ENCODE measurements at regions not wholly inside any gene's neighbourhood (a gene's known extent, or its start where the extent isn't known, plus 50 kb on each side); places are given as distances from the start of the nearest gene placed in this dataset.
"Not testable (repeated sequence)": the region's sequence is repeated elsewhere in the genome, so short reads cannot be mapped to it uniquely, and the experiment has no call there.

DNA sequence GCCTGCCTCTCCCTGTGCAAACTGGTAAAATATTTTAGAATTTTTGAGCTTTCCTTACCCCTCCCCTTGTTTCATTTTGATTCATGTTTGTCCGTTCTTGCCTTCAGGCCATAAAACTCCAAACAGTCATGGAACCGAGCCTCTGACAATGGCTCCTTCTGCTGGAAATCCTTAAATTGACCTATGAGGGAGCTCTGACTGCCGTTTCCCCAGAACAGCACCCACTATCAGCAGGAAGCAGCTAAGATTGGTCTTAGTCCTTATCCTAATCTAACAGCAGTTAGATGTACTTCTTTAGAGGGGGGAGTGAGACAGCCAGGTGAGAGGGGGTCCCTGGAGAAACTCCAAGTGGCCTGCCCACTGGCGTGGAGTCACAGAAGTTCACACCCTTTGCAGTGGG, 106.7 kb downstream of the FAM174A start:
- DNase-seq: no peak

DNA sequence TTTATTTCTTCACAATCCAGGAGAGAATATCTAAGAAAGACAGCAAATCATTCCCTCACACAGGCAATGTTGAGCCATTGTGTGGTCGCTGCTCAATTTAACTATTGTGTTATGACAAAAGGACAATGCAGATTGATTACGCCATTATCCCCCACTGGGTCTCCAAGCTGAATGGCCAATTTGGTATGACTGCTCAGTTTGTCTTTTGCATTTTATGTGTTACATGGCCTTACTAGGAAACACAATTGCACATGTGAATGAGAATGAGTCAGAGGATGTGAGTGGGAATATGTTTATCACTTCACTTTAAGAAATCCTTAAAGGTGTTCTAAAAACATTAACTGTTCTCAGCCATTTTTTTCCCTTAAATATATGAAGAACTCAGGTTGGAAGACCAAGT, 108.3 kb downstream of the FAM174A start:
- no peak for DNase-seq

DNA sequence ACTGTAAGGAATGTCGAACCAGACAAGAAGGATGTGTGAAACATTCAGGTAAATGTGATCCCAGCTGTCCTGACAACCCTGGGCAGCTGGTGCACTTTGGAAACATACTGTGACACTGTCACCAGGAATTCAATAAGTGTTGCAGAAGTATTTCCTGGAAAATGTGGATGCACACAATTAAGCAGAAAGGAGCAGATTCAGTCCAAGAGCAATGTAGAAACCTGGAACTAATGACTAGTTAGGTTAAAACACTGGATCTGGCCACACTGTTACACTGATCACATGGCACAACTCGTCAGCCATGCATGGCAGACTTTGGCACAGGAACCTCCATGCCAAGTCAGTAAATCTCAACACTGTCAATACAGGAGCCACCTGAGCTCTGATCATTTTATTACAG, 109.0 kb downstream of the FAM174A start:
- DNase-seq: no peak

DNA sequence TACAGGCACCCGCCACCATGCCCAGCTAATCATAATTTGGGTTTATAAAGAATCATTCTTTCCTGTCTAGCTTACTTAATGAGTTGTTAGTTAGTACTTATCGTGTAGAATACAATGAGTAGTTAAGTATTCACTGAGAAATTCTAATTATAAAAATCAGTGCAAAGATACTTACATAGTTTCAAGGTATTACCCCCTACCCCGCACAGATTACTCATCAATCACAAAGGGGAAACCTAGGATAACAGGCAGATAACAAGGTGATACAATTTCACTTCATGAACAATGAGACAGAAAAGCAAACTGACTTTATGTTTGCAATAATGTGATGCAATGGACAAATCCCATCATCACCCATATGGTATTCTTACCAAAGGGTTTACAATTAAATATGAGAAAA, 109.6 kb downstream of the FAM174A start:
- DNase-seq: no peak

DNA sequence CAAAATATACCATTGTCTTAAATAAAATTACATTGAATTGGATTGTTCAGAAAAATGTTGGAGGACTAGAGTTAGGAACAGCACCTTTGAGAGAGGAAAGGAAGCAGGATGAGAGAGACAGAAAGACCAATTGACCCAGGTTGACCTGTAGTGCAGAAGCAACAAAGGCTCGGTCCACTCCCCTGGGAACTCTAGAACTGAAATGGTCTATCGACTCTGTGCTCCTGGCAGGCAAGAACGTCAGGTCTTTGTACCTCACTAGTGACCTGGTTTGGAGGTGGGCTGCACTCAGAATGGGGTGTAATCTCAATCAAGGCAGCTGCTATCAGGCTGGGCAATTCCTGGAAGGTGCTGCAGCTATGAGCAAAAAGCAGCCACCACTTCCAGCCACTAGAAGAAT, 110.8 kb downstream of the FAM174A start:
- no peak for DNase-seq

DNA sequence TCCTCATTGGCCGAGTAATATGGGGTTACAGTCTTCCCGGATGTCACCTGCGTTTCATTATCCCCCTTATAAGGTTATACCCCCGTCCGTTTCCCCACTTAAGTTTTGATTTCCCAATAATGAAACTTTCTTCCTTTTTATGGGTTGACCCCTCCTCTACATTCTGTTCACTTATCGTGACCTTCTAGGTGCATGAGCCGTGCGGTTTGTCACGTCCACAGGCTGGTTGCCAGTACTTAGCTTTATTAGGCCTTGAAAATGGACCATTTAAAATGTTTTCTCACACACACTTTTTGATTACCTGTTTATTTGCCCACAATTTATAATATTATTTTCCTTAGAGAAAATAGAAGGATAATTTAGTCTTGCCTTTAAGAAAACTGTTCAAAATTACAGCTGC, 111.5 kb downstream of the FAM174A start:
- DNase-seq: no peak

DNA sequence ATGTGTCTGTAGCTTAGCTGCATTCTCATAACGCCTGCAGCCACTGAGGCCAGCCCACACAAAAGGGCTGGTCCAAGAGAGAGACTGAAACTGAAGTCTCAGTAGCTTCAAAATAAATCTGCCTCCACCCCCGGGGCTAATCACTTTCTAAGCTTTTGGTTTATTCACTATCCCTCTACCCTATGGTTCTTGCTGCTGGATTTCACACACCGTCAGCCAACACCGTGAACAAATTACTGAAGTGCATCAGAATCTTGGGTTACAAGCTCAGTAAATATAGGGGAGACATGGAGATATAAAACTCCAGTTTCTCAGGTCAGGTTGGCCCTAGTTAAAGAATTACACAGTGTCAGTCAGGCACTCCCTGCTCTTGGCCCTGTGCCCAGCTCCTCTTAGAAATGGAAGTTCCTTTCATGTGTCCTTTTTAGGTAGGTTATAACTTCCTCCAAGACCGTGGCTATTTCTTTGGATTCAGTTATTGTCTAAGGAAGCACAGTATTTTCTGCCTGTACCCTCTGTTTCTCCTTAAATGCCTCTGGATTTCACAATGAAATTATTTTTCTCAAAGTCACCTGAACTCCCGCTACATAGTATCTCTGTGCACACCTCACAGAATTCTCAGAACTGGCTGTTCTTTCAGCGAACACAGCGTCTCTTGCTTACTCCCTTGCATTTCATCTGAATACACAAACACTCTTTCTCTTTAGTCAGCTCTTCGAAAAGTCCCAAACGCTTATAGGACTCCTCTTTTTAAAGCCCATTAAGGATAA, 112.5 kb downstream of the FAM174A start:
- DNase-seq: peak; percentile 68

DNA sequence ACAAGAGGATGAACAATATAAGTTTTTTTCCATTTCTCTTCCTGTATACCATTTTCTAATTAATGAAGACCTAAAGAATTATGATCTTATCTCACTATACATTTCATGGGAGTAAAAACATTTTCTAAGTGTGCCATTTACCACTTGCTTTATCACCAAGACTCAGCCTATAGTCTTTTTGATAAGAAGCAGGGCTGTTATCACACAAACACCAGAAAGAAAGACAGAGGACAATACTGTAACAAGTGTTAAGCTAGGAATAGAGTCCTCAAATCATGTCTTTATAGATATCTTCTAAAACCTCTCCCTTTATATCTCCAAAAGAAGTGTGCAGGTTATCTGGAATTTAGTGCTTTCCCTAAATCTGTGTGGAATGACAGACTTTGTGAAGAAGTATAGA, 119.7 kb downstream of the FAM174A start:
- DNase-seq: peak; percentile 18

DNA sequence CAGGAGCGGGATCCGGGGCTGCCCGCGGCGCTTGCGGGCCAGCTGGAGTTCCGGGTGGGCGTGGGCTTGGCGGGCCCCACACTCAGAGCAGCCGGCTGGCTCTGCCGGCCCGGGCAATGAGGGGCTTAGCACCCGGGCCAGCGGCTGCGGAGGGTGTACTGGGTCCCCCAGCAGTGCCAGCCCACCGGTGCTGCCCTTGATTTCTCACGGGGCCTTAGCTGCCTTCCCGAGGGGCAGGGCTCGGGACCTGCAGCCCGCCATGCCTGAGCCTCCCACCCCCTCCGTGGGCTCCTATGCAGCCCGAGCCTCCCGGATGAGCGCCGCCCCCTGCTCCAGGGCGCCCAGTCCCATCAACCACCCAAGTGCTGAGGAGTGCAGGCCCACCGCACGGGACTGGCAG, 121.6 kb downstream of the FAM174A start:
- DNase-seq: not testable (repeated sequence)

DNA sequence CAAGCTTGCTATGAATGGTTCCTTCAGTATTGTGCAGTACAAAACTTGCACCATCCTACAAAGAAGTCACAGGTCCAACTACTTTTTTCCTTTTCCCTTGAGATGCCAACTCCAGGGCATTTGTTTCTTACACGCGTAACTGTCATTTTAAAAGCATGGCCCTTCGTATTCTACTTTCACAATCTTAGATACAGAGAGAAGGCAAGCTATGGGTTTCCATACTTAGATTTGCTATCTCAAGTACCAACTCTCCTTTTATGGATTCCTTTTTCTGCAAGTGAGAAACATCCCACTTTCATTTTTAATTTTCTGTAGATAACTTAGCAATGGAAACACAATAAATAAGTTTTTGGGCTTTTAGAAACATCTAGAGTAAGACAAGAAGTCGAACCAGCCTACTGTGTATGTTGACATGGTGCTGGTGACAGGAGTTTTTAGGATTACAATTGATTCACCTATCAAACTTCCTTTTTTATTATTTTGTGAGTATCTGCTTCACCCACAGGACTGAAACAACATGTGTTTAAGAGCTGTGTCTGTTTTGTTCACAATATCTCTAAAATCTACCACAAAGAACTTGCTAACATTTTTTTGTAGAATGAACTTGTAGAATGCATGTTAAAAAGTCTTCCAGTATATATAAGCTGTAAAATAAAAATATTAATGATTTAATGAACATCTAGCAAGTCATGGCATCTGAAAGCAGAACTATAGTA, 124.1 kb downstream of the FAM174A start:
- DNase-seq: no peak

DNA sequence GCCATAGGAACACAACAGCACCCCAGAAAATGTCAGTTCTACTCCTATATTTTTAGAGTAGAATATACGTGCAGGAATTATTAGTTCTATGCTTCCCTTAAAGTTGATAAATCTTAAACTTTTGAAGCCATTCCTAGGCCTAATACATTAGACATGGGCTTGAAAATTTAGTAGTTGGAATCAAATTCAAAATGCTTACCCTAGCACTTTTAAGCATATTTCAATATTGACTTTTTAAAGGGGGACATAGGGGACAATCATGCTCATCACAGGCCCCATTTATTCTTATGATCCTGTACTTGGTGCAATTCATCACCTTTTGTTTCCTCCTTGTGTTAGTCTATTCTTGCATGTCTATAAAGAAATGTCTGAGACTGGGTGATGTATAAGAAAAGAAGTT, 129.0 kb downstream of the FAM174A start:
- DNase-seq: no peak

DNA sequence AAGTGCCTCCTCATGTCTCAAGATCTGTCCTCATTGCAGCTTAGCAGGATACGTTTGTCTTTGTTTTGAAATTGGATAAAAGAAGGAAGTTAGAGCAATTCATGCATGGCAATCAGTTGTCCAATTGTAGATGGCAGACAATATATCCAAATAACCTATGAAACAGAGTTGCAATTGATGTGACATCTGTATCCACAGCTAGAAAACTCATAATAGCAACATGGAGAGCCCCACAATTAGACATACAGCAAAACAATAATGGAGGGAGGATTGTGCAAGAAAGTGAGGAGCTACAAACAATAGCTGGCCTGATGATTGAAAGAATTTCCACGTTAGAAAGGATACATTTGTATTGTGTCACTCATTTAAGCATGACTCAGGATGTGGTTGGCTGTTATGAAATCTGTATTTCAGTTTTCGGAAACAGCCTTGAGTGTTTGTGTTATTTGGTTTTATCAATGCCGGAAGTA, 132.0 kb downstream of the FAM174A start:
- DNase-seq: peak; percentile 19

DNA sequence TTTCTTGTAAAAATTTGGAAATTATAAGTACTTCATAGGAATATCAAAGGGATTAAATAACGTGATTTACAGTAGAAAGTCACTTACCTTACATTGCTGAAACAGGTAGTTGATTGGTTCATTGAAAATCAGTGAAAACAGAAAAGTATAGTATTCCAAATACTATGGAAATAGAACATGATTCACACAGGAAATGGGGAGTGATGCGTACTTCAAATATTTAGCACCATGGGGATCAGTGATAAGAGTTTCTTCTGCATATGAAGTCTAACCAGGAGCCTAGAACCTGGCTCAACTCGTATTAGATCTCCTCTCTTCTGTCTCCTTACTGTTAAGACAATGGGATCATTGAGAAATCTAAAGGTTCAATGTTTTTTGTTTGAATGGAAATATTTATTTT, 133.3 kb downstream of the FAM174A start:
- no peak for DNase-seq

DNA sequence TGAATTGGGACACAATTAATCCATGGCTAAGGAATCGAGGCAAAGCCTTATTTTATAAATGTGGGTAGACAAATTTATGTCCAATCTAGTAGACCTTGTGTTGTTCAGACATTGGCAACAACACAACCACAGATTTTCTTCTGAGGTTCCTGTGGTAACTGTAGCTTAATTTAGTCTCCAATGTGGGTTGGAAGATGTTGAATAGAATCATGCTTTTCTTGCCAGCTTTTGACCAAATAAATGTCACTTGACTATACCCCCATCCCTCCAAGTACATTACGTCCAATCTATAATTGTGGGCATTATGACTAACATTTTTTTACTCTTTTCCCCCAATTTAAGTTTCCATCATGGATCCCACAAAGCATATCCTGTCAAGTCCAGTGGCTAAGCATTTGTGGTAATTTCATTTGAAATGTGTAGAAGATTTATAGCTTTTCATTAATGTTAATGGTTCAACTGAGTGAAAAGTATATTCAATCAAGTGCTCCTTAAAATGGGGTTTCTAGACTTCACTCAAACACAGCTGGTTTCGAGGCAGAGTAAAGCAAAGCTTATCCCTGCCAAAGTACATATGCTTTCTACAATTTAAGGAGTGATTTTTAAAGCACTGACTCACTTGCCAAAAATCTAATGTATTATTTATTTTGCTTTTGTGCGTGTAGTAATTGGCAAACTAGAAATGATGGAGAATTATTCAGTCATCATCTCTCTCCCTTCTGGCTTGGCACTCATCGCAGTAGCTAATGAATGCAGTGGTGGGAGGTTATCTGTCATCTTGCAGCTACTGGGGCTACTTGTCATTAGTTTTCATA, 141.8 kb downstream of the FAM174A start:
- no peak for DNase-seq

DNA sequence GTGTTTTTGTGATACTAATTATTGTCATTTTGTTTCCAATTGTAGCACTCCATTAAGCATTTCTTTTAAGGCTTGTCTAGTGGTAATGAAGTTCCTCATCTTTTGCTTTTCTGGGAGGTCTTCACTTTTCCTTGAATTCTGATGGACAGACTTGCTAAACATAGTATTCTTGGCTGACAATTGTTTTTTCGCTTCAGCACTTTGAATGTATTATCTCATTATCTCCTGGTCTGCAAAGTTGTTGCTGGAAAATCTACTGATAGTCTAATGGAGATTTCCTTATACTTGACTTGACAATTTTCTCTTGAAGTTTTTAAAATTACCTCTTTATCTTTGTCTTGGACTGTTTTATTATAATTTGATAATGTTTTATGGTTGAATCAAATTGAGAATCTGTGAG, 147.5 kb downstream of the FAM174A start:
- no peak for DNase-seq

DNA sequence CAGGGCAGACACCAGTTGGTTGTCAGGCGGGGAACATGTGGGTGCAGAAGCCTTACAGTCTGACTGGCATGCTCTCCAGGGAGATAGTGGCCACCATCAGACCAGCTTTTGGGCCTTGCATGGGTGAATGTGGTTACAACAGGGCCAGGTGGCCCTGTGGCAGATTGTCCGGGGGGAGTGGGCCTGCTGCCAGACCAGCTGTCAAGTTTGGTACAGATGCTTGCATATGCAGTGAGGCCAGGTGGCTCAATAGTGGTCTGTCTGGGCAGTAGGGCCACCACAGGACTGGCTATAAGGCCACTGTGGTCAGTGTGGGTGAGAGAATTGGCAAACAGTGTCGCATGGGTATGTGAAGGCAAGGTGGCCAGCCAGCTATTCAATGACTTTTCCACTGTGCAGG, 148.7 kb downstream of the FAM174A start:
- no peak for DNase-seq

DNA sequence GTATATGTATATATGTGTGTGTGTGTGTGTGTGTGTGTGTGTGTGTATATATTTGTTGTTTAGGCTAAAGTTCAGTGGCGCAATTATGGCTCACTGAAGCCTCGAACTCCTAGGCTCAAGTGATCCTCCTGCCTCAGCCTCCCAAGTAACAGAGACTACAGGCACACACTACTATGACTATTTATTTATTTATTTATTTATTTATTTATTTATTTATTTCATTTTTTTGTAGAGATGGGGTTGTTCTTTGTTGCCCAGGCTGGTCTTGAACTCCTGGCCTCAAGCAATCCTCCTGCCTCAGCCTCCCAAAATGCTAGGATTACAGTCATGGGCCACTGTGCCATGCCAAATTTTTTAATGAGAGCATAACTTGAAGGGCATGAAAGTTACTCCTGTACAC, 149.9 kb downstream of the FAM174A start:
- DNase-seq: not testable (repeated sequence)

DNA sequence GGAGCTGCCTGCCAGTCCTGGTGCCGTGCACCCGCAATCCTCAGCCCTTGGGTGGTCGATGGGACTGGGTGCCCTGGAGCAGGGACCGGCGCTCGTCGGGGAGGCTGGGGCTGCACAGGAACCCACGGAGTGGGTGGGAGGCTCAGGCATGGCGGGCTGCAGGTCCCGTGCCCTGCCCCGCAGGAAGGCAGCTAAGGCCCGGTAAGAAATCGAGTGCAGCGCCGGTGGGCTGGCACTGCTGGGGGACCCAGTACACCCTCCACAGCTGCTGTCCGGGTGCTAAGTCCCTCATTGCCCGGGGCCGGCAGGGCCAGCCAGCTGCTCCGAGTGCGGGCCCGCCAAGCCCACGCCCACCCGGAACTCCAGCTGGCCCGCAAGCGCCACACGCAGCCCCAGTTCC, 153.7 kb downstream of the FAM174A start:
- not testable (repeated sequence) for DNase-seq

DNA sequence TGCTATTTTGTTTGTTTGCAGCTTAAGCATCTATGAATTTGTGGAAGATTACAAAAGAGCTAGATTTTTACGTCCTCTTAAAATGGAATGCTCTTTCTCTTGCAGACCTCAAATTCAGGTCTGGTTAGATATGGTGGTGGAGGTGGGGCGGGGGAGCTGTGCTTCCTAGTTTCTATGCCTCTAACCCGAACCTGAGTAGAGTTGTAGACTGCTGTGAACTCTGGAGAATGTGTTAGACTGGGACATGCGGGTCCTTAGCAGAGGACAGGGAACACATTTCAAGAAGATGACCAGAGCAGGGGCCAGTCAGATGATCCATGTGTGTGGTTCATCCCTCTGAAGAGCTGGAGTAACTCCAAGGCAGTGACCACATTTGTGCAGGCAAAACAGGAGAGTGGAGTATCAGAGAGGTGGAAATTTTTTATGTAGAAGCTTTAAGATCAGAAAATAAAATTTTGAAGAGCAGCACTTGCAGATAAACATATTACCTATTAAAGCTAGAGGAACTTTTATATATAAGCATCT, 154.9 kb downstream of the FAM174A start:
- no peak for DNase-seq

DNA sequence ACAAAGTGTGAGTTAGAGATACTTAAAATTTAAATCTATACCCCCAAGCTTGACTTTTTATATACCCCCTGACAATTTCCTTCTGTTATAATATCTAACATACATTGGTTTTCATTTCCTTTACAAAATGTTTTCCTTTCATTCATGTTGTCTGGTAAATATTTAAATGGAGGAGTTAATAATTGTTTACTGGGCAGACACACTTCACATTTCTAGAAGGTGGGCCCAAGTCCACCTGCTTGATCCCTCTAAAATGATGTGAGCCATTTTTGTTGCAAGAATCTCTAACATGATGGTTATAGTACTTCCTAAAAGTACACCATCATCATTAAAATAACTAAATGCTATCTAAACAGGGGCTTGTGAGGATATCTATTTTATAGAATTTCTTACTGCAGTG, 155.9 kb downstream of the FAM174A start:
- DNase-seq: no peak

DNA sequence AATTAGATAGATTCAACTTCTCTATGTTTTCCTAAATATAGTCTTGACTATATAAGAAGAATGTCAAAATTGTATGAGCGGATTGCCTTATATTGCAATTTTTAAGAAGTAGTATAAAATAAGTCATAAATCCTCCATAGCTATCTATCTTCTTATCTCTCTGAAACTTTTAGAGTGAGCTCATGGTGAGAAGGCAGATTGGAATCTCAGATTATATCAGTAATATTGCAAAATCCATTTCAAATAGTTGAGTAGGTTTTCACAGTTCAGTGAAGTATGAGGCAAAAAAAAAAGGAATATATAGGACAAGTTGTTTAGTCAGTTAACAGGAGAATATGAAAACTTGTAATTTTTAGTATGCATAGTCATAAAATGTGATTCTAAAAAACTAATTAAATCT, 156.4 kb downstream of the FAM174A start:
- DNase-seq: no peak

DNA sequence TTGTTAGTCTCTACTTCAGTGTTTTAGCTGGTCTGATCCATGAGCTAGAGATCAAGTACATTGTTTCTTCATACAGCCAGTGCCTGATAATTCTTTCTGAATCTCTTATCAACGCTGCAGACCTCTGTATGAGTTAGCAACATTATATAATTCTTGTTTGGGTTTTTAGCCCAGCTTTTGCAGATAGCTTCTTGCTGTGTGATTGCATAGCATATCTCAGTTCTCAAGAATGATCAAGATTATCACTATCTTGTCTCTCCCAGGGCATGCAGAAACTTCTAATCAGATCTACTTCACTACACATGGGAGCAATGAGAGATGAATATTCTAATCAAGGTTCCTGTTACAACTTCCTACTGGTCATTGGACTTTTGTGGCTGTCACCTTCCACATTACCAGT, 158.3 kb downstream of the FAM174A start:
- peak; percentile 11 for DNase-seq

DNA sequence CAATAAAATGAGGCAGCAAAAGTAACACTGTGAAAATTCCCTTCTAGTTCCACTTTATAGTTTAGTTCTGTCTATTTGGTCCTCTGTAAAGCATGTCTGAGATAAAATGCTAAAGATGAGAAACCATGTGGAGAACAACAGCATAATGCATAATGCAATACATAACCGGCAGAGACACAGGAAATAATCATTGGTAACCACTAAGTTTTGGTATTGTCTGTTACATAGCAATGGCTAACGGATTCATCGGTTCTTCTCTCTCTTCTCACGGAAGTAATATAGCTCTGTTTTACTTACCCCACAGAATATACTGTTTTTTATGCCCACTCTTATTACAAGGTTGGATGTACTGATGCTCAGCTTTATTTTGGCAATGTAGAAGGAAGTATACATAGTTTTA, 158.9 kb downstream of the FAM174A start:
- DNase-seq: no peak
